Activated CD4-positive, alpha-beta memory T cell treated with anti-CD3 and anti-CD28 coated beads, Interleukin-2, amount 10 ng/mL, durations not matched to agents 7 days and 5 days (primary cell): ENCODE measurements at regions not wholly inside any gene's neighbourhood (a gene's known extent, or its start where the extent isn't known, plus 50 kb on each side); places are given as distances from the start of the nearest gene placed in this dataset.

Experiments
- CTCF ChIA-PET: fragments of 350-600 bp; sonication (Branson Sonifier 250); formaldehyde crosslinking; loops from one replicate; lab custom pipeline; 2021; ENCODE audit warnings: antibody characterized with exemption, inconsistent platforms; lab: Charles Lee
- POLR2A ChIA-PET: fragments of 350-600 bp; sonication (Branson Sonifier 250); formaldehyde crosslinking; loops from one replicate; lab custom pipeline; 2021; ENCODE audit warnings: antibody characterized with exemption; lab: Charles Lee
- DNase-seq: peaks from one replicate; pipeline ENCODE4 v3.0.0-alpha.2; 2020
- H3K27ac Mint-ChIP-seq: one replicate; pipeline ENCODE4 v1.8.0; 2021; ENCODE audit warnings: mild to moderate bottlenecking, mixed read lengths
- H3K27me3 Mint-ChIP-seq: one replicate; pipeline ENCODE4 v1.8.0; 2021; ENCODE audit warnings: mixed read lengths
- H3K36me3 Mint-ChIP-seq: one replicate; pipeline ENCODE4 v1.8.0; 2021; ENCODE audit warnings: low read depth, mixed read lengths
- H3K4me1 Mint-ChIP-seq: one replicate; pipeline ENCODE4 v1.8.0; 2021; ENCODE audit warnings: mixed read lengths
- H3K4me3 Mint-ChIP-seq: one replicate; pipeline ENCODE4 v1.8.0; 2021; ENCODE audit warnings: mild to moderate bottlenecking, mixed read lengths
- H3K9me3 Mint-ChIP-seq: one replicate; pipeline ENCODE4 v1.8.0; 2021; ENCODE audit warnings: mixed read lengths

GRCh38 chr21:35336534-35336933, 287.4 kb upstream of the RUNX1 start:
- POLR2A ChIA-PET, result no interaction called here

GRCh38 chr21:35335951-35336446, 286.9 kb upstream of the RUNX1 start:
- H3K27ac Mint-ChIP-seq, result no peak overlapping the region
- peaks cover 2% of the 10 kb centered on the region for H3K4me1 Mint-ChIP-seq
- DNase-seq, result no peak
- H3K27me3 Mint-ChIP-seq, result no peaks in the 10 kb centered on the region
- H3K4me3 Mint-ChIP-seq, result no peak overlapping the region
- ChIA-PET CTCF (no interaction called here), POLR2A (no interaction called here)
- H3K9me3 Mint-ChIP-seq, result peaks cover 7% of the 10 kb centered on the region
- H3K36me3 Mint-ChIP-seq, result peaks cover 2% of the 10 kb centered on the region

More at GRCh38 chr21:35336534-35336933, 287.4 kb upstream of the RUNX1 start:
- Mint-ChIP-seq H3K9me3 (peaks cover 7% of the 10 kb centered on the region), H3K4me3 (no peak overlapping the region), H3K27ac (no peak overlapping the region), H3K27me3 (no peaks in the 10 kb centered on the region), H3K4me1 (peaks cover 2% of the 10 kb centered on the region), H3K36me3 (peaks cover 2% of the 10 kb centered on the region)
- DNase-seq, result no peak
- CTCF ChIA-PET, result no interaction called here

GRCh38 chr21:35333831-35334618, 284.9 kb upstream of the RUNX1 start:
- ChIA-PET POLR2A (no interaction called here), CTCF (no interaction called here)
- H3K4me1 Mint-ChIP-seq, result peaks cover 2% of the 10 kb centered on the region
- H3K4me3 Mint-ChIP-seq, result no peak overlapping the region
- H3K9me3 Mint-ChIP-seq, result peaks cover 5% of the 10 kb centered on the region
- H3K27ac Mint-ChIP-seq, result no peak overlapping the region
- H3K27me3 Mint-ChIP-seq, result no peaks in the 10 kb centered on the region
- peaks cover 2% of the 10 kb centered on the region for H3K36me3 Mint-ChIP-seq
- DNase-seq, result no peak

- H3K4me3 Mint-ChIP-seq, result no peak overlapping the region
- no peaks in the 10 kb centered on the region for H3K27me3 Mint-ChIP-seq
- peaks cover 2% of the 10 kb centered on the region for H3K36me3 Mint-ChIP-seq
- peaks cover 2% of the 10 kb centered on the region for H3K4me1 Mint-ChIP-seq
- H3K27ac Mint-ChIP-seq, result no peak overlapping the region
- CTCF ChIA-PET, result no interaction called here
- POLR2A ChIA-PET, result no interaction called here
- no peak for DNase-seq
- H3K9me3 Mint-ChIP-seq, result peaks cover 3% of the 10 kb centered on the region
These were observed 283.8 kb upstream of the RUNX1 start for GRCh38 chr21:35332841-35333426.

GRCh38 chr21:35329940-35330660, 281.0 kb upstream of the RUNX1 start:
- Mint-ChIP-seq H3K9me3 (no peaks in the 10 kb centered on the region), H3K4me3 (no peak overlapping the region), H3K36me3 (no peaks in the 10 kb centered on the region), H3K27me3 (peaks cover 3% of the 10 kb centered on the region), H3K27ac (no peak overlapping the region), H3K4me1 (peaks cover 2% of the 10 kb centered on the region)
- ChIA-PET POLR2A (no interaction called here), CTCF (no interaction called here)
- no peak for DNase-seq

GRCh38 chr21:35328856-35329455, 279.9 kb upstream of the RUNX1 start:
- CTCF ChIA-PET, result no interaction called here
- Mint-ChIP-seq H3K4me3 (no peak overlapping the region), H3K4me1 (peaks cover 2% of the 10 kb centered on the region), H3K27ac (no peak overlapping the region), H3K27me3 (peaks cover 3% of the 10 kb centered on the region), H3K9me3 (no peaks in the 10 kb centered on the region), H3K36me3 (no peaks in the 10 kb centered on the region)
- POLR2A ChIA-PET, result no interaction called here
- DNase-seq, result no peak

GRCh38 chr21:35326677-35327076, 277.6 kb upstream of the RUNX1 start:
- POLR2A ChIA-PET, result no interaction called here
- Mint-ChIP-seq H3K4me3 (no peak overlapping the region), H3K27ac (no peak overlapping the region), H3K9me3 (no peaks in the 10 kb centered on the region), H3K4me1 (no peaks in the 10 kb centered on the region), H3K27me3 (peaks cover 3% of the 10 kb centered on the region), H3K36me3 (no peaks in the 10 kb centered on the region)
- CTCF ChIA-PET, result no interaction called here
- DNase-seq, result no peak

GRCh38 chr21:35325953-35326352, 276.9 kb upstream of the RUNX1 start:
- H3K4me1 Mint-ChIP-seq, result no peaks in the 10 kb centered on the region
- ChIA-PET POLR2A (no interaction called here), CTCF (no interaction called here)
- no peak overlapping the region for H3K27ac Mint-ChIP-seq
- DNase-seq, result no peak
- H3K36me3 Mint-ChIP-seq, result no peaks in the 10 kb centered on the region
- H3K4me3 Mint-ChIP-seq, result no peak overlapping the region
- no peaks in the 10 kb centered on the region for H3K9me3 Mint-ChIP-seq
- H3K27me3 Mint-ChIP-seq, result peaks cover 3% of the 10 kb centered on the region

- no peak for DNase-seq
- CTCF ChIA-PET, result no interaction called here
- Mint-ChIP-seq H3K27me3 (peaks cover 3% of the 10 kb centered on the region), H3K9me3 (no peaks in the 10 kb centered on the region), H3K36me3 (no peaks in the 10 kb centered on the region), H3K4me3 (no peak overlapping the region), H3K4me1 (no peaks in the 10 kb centered on the region), H3K27ac (no peak overlapping the region)
- POLR2A ChIA-PET, result no interaction called here
These were observed 275.5 kb upstream of the RUNX1 start for GRCh38 chr21:35324372-35325220.

- Mint-ChIP-seq H3K4me1 (no peaks in the 10 kb centered on the region), H3K9me3 (no peaks in the 10 kb centered on the region), H3K27me3 (peaks cover 3% of the 10 kb centered on the region), H3K36me3 (no peaks in the 10 kb centered on the region), H3K4me3 (no peak overlapping the region), H3K27ac (no peak overlapping the region)
- ChIA-PET CTCF (no interaction called here), POLR2A (no interaction called here)
- DNase-seq, result no peak
These were observed 274.8 kb upstream of the RUNX1 start for GRCh38 chr21:35323947-35324346.

- no peak for DNase-seq
- no peaks in the 10 kb centered on the region for H3K9me3 Mint-ChIP-seq
- ChIA-PET CTCF (no interaction called here), POLR2A (no interaction called here)
- no peak overlapping the region for H3K4me3 Mint-ChIP-seq
- no peak overlapping the region for H3K27ac Mint-ChIP-seq
- H3K4me1 Mint-ChIP-seq, result no peaks in the 10 kb centered on the region
- peaks cover 3% of the 10 kb centered on the region for H3K27me3 Mint-ChIP-seq
- H3K36me3 Mint-ChIP-seq, result no peaks in the 10 kb centered on the region
These were observed 272.5 kb upstream of the RUNX1 start for GRCh38 chr21:35321322-35322200.
